ENCODE measurements at regions not wholly inside any gene's neighbourhood (a gene's known extent, or its start where the extent isn't known, plus 50 kb on each side); places are given as distances from the start of the nearest gene placed in this dataset.

GRCh38 chr14:94919896-94920295 is 150.0 kb upstream of the GSC start:
- TF ChIP-seq POLR2A (IDR thresholded peaks at IDR 0.05) = no peak
- TF ChIP-seq CTCF (IDR thresholded peaks at IDR 0.05) = no peak
